H1 (cell line): ENCODE measurements at regions not wholly inside any gene's neighbourhood (a gene's known extent, or its start where the extent isn't known, plus 50 kb on each side); places are given as distances from the start of the nearest gene placed in this dataset.

ENCODE experiments used
- CTCF ChIA-PET: fragments of 300-600 bp; sonication (Branson Sonifier 250); formaldehyde crosslinking; loops from one replicate; lab custom pipeline; 2021; ENCODE audit not compliant: partially characterized antibody; lab: Charles Lee
- POLR2A ChIA-PET: fragments of 300-600 bp; sonication (Branson Sonifier 250); formaldehyde crosslinking; loops from one replicate; lab custom pipeline; 2021; ENCODE audit warnings: inconsistent platforms; ENCODE audit not compliant: partially characterized antibody; lab: Charles Lee
- DNase-seq, 2 experiments: peaks; one replicate each; pipeline versions ENCODE4 v3.0.0 to v3.0.0-alpha.2; 2010 to 2022; ENCODE audit warnings: low spot score in 2 of 2, low read depth in 1 of 2, mixed read lengths in 1 of 2
- FAIRE-seq: peaks from 2 replicates; lab custom pipeline; 2011; peaks lifted over from hg19 to GRCh38; lab: Jason Lieb, UNC
- H2AFZ ChIP-seq: 2 replicates; pipeline ENCODE4 v1.8.1; 2012; ENCODE audit warnings: low read length, inconsistent platforms
- H2AK5ac ChIP-seq: 2 replicates; pipeline ENCODE4 v1.6.1; 2013; ENCODE audit warnings: low read depth, low read length
- H2BK120ac ChIP-seq: replicated peaks from 2 replicates; pipeline ENCODE3; 2013; ENCODE audit warnings: low read depth, low read length, inconsistent platforms
- H2BK12ac ChIP-seq: 2 replicates; pipeline ENCODE4 v1.6.1; 2013; ENCODE audit warnings: low read depth, low read length
- H2BK15ac ChIP-seq: 2 replicates; pipeline ENCODE4 v1.6.1; 2013; ENCODE audit warnings: low read length
- H2BK20ac ChIP-seq: 2 replicates; pipeline ENCODE4 v1.6.1; 2013; ENCODE audit warnings: low read length
- H2BK5ac ChIP-seq: 2 replicates; pipeline ENCODE4 v1.6.1; 2013; ENCODE audit warnings: low read depth, low read length
- H3K14ac ChIP-seq: 2 replicates; pipeline ENCODE4 v1.6.1; 2013; ENCODE audit warnings: inconsistent platforms; ENCODE audit not compliant: insufficient read length
- H3K18ac ChIP-seq: 2 replicates; pipeline ENCODE4 v1.6.1; 2013; ENCODE audit warnings: low read length; ENCODE audit errors: extremely low read depth
- H3K23ac ChIP-seq: 2 replicates; pipeline ENCODE4 v1.6.1; 2013; ENCODE audit warnings: inconsistent platforms; ENCODE audit not compliant: insufficient read length
- H3K23me2 ChIP-seq: 2 replicates; pipeline ENCODE4 v1.6.1; 2013; ENCODE audit warnings: low read depth, low read length
- H3K27ac ChIP-seq: 2 replicates; pipeline ENCODE4 v1.6.1; 2011; ENCODE audit warnings: low read depth, low read length, inconsistent platforms
- H3K27me3 ChIP-seq, 4 experiments: replicated peaks in 1 of 4; 1 replicate in 1 of 4; 2 replicates in 3 of 4; pipeline versions ENCODE4 v1.6.1 to v1.8.1; 2011 to 2013; ENCODE audit warnings: low read length in 3 of 4, mild to moderate bottlenecking in 3 of 4, inconsistent platforms in 2 of 4, mixed read lengths in 2 of 4, moderate library complexity in 1 of 4; ENCODE audit not compliant: control insufficient read depth in 3 of 4, insufficient read depth in 3 of 4; ENCODE audit errors: extremely low read depth in 1 of 4
- H3K36me3 ChIP-seq, 4 experiments: 2 replicates each; pipeline versions ENCODE4 v1.6.1 to v1.8.1; 2011 to 2013; ENCODE audit warnings: mild to moderate bottlenecking in 4 of 4, low read length in 3 of 4, moderate library complexity in 2 of 4, control low read depth in 1 of 4, inconsistent platforms in 1 of 4; ENCODE audit not compliant: insufficient read depth in 4 of 4, control insufficient read depth in 2 of 4
- H3K4ac ChIP-seq: replicated peaks from 2 replicates; pipeline ENCODE3; 2013; ENCODE audit warnings: low read length, low read depth, mixed read lengths, inconsistent platforms; ENCODE audit not compliant: insufficient read length
- H3K4me1 ChIP-seq, 4 experiments: replicated peaks in 1 of 4; 1 replicate in 1 of 4; 2 replicates in 3 of 4; pipeline versions ENCODE4 v1.6.1 to v1.8.1; 2011 to 2013; ENCODE audit warnings: low read length in 3 of 4, inconsistent platforms in 2 of 4, mixed read lengths in 1 of 4; ENCODE audit not compliant: insufficient read depth in 4 of 4, control insufficient read depth in 3 of 4
- H3K4me2 ChIP-seq, 2 experiments: 2 replicates each; pipeline versions ENCODE4 v1.6.1 to v1.8.1; 2011 to 2013; ENCODE audit warnings: low read depth in 2 of 2, low read length in 2 of 2, control low read depth in 1 of 2, inconsistent platforms in 1 of 2, mild to moderate bottlenecking in 1 of 2; ENCODE audit not compliant: insufficient read depth in 1 of 2
- H3K4me3 ChIP-seq, 4 experiments: fragments of 200-600, 300-600 bp in 1 of 4; sonication (generic), shearing (Covaris generic), sonication (Bioruptor Twin) in 1 of 4; 2 replicates each; pipeline versions ENCODE4 v1.5.1 to v1.8.1; 2011 to 2016; ENCODE audit warnings: low read length in 4 of 4, low read depth in 3 of 4, control low read depth in 2 of 4, inconsistent platforms in 2 of 4, mild to moderate bottlenecking in 2 of 4, mixed read lengths in 1 of 4, moderate library complexity in 1 of 4; ENCODE audit not compliant: insufficient read depth in 2 of 4; ENCODE audit errors: extremely low read depth in 1 of 4
- H3K56ac ChIP-seq: replicated peaks from 2 replicates; pipeline ENCODE3; 2013; ENCODE audit warnings: low read depth, mild to moderate bottlenecking, mixed read lengths, low read length, inconsistent platforms; ENCODE audit not compliant: insufficient read length
- H3K79me1 ChIP-seq: 2 replicates; pipeline ENCODE4 v1.6.1; 2013; ENCODE audit warnings: low read depth, low read length, control low read depth
- H3K79me2 ChIP-seq, 2 experiments: 2 replicates each; pipeline versions ENCODE4 v1.6.1 to v1.8.1; 2012 to 2013; ENCODE audit warnings: low read length in 2 of 2, mild to moderate bottlenecking in 2 of 2, inconsistent platforms in 1 of 2; ENCODE audit not compliant: insufficient read depth in 2 of 2, control insufficient read depth in 1 of 2
- H3K9ac ChIP-seq, 4 experiments: replicated peaks in 1 of 4; 1 replicate in 1 of 4; 2 replicates in 3 of 4; pipeline versions ENCODE4 v1.6.1 to v1.8.1; 2011 to 2013; ENCODE audit warnings: low read depth in 3 of 4, low read length in 3 of 4, control low read depth in 2 of 4, mild to moderate bottlenecking in 2 of 4, moderate library complexity in 2 of 4, inconsistent platforms in 1 of 4; ENCODE audit errors: extremely low read depth in 1 of 4
- H3K9me3 ChIP-seq, 2 experiments: 2 replicates each; pipeline versions ENCODE4 v1.6.1 to v1.8.1; 2012 to 2013; ENCODE audit warnings: mild to moderate bottlenecking in 2 of 2, moderate library complexity in 2 of 2, control low read depth in 1 of 2, inconsistent platforms in 1 of 2, low read depth in 1 of 2, low read length in 1 of 2, mixed read lengths in 1 of 2; ENCODE audit not compliant: insufficient read depth in 2 of 2
- H4K20me1 ChIP-seq, 2 experiments: replicated peaks in 1 of 2; 2 replicates each; pipeline versions ENCODE3 to v1.8.1; 2011 to 2013; ENCODE audit warnings: inconsistent platforms in 2 of 2, low read length in 2 of 2, mild to moderate bottlenecking in 1 of 2; ENCODE audit not compliant: insufficient read depth in 2 of 2, control insufficient read depth in 1 of 2
- H4K5ac ChIP-seq: 2 replicates; pipeline ENCODE4 v1.6.1; 2013; ENCODE audit warnings: low read length, low read depth, mixed read lengths, inconsistent platforms; ENCODE audit not compliant: insufficient read length
- H4K8ac ChIP-seq: 2 replicates; pipeline ENCODE4 v1.8.0; 2013; ENCODE audit warnings: mild to moderate bottlenecking, moderate library complexity, low read length, inconsistent platforms; ENCODE audit not compliant: insufficient read depth; ENCODE audit errors: extremely low read depth
- H4K91ac ChIP-seq: replicated peaks from 2 replicates; pipeline ENCODE3; 2013; ENCODE audit warnings: low read length, mixed read lengths, inconsistent platforms; ENCODE audit not compliant: insufficient read length
- ASH2L ChIP-seq: fragments of 200-600, 300-600 bp; sonication (generic); IDR thresholded peaks from one replicate; pipeline ENCODE4 v1.7.1; 2017; ENCODE audit warnings: low read length
- WGBS, 2 experiments: shearing (Covaris generic) in 1 of 2; methylation state at CpG; one replicate each; pipeline versions ENCODE4 v1.1.6 to v1.1.7; 2013 to 2015; ENCODE audit warnings: low lambda C conversion rate in 2 of 2, mixed read lengths in 2 of 2, inconsistent platforms in 1 of 2, low coverage in 1 of 2, missing lambda C conversion rate in 1 of 2; ENCODE audit not compliant: insufficient replicate concordance in 2 of 2, insufficient coverage in 1 of 2, insufficient read length in 1 of 2; ENCODE audit errors: extremely low coverage in 1 of 2, missing lambda C conversion rate in 1 of 2; 5-methylcytosine and 5-hydroxymethylcytosine counted together

DNA sequence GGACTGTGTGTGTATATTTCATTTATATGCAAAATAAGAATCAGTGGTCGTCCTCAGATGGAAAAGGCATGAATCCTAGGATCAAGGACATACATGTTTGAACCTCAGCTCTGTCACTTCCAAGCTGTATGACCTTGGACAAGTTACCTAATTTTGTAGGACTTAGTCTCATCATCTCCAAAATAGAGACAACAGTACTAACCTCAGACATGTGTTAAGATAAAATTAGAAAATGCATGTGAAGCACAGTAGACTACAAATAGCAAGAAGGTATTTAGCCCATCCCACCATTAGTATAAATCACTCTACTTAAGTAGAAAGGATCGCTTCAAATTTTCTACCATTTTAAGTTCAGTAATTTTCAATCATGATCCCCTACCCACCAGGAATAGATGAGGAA, 309.8 kb downstream of the ZEB2 start:
- H2BK12ac ChIP-seq: no peak overlapping the region
- FAIRE-seq: no peak
- no peaks in the 10 kb centered on the region for H3K23me2 ChIP-seq
- H3K79me2 ChIP-seq: no peaks in the 10 kb centered on the region
- H3K9ac ChIP-seq: no peak overlapping the region
- H3K27me3 ChIP-seq: no peaks in the 10 kb centered on the region
- no peak overlapping the region for H3K14ac ChIP-seq
- no peak overlapping the region for H4K91ac ChIP-seq
- H2AFZ ChIP-seq: no peak overlapping the region
- H3K4ac ChIP-seq: no peak overlapping the region
- H4K5ac ChIP-seq: no peak overlapping the region
- no peak overlapping the region for H3K56ac ChIP-seq
- H3K9me3 ChIP-seq: no peaks in the 10 kb centered on the region
- H4K8ac ChIP-seq: no peak overlapping the region
- DNase-seq: no peak
- peaks cover 0 to 3% (median 1%) of the 10 kb centered on the region in 4 experiments; a peak in 2 of 8 replicates for H3K36me3 ChIP-seq
- no peaks in the 10 kb centered on the region; a peak in 1 of 7 replicates for H3K4me1 ChIP-seq
- H2BK120ac ChIP-seq: no peak overlapping the region
- no peak overlapping the region for H3K27ac ChIP-seq
- CTCF ChIA-PET: no interaction called here
- 95% methylated on average over 2 of the region's 2 CpGs; no CpG with 5 or more reads in 1 of the 2 experiments for WGBS, 2 experiments
- no peak overlapping the region for H3K23ac ChIP-seq
- H3K4me2 ChIP-seq: no peak overlapping the region
- no peak overlapping the region for H2BK15ac ChIP-seq
- POLR2A ChIA-PET: no interaction called here
- H2BK20ac ChIP-seq: no peak overlapping the region
- H4K20me1 ChIP-seq: no peaks in the 10 kb centered on the region
- no peak overlapping the region for H2AK5ac ChIP-seq
- no peaks in the 10 kb centered on the region for H3K79me1 ChIP-seq
- no peak overlapping the region for H2BK5ac ChIP-seq
- H3K4me3 ChIP-seq: no peak overlapping the region
- no peak overlapping the region for H3K18ac ChIP-seq
- TF ChIP-seq ASH2L: no peak
